ENCODE measurements at regions not wholly inside any gene's neighbourhood (a gene's known extent, or its start where the extent isn't known, plus 50 kb on each side); places are given as distances from the start of the nearest gene placed in this dataset.

DNA sequence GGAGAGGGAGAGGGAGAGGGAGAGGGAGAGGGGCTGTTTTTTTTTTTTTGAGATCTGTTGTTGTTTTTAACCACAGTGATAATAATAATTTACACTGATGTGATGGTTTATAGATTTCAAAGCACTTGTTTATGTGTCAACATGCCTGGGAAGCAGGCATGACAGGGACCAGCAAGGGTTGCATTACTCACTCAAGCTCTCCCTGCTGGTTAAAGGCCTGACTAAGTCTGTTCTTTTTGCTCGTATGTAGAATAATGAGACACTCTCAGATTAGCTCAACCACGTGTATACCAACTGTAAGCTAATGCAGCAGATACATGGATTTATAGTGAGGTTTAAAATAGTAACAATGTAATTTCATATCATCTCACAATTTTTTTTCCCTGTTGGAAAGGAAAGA is 134.6 kb upstream of the BOD1L1 start:
- TF ChIP-seq, protein P1, sequence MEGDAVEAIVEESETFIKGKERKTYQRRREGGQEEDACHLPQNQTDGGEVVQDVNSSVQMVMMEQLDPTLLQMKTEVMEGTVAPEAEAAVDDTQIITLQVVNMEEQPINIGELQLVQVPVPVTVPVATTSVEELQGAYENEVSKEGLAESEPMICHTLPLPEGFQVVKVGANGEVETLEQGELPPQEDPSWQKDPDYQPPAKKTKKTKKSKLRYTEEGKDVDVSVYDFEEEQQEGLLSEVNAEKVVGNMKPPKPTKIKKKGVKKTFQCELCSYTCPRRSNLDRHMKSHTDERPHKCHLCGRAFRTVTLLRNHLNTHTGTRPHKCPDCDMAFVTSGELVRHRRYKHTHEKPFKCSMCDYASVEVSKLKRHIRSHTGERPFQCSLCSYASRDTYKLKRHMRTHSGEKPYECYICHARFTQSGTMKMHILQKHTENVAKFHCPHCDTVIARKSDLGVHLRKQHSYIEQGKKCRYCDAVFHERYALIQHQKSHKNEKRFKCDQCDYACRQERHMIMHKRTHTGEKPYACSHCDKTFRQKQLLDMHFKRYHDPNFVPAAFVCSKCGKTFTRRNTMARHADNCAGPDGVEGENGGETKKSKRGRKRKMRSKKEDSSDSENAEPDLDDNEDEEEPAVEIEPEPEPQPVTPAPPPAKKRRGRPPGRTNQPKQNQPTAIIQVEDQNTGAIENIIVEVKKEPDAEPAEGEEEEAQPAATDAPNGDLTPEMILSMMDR (IDR thresholded peaks at IDR 0.05), result no peak
- no peak for TF ChIP-seq POLR2A (IDR thresholded peaks at IDR 0.05)
- TF ChIP-seq POLR2AphosphoS5 (IDR thresholded peaks at IDR 0.05), result no peak
